Testis (tissue), 2 donors: ENCODE measurements at regions not wholly inside any gene's neighbourhood (a gene's known extent, or its start where the extent isn't known, plus 50 kb on each side); places are given as distances from the start of the nearest gene placed in this dataset.
A peak's percentile ranks its signal among the peaks of the same experiment; 100 is the strongest.

Experiments
- DNase-seq: peaks from one replicate; pipeline ENCODE4 v3.0.0-alpha.2; 2019
- H3K27ac ChIP-seq, 2 donors: fragments of 200-600 bp; sonication (generic); one replicate each; pipeline ENCODE4 v1.5.1; 2019
- H3K27me3 ChIP-seq: fragments of 200-600 bp; sonication (generic); one replicate; pipeline ENCODE4 v1.5.1; 2019
- H3K36me3 ChIP-seq: fragments of 200-600 bp; sonication (generic); one replicate; pipeline ENCODE4 v1.5.1; 2017; ENCODE audit warnings: low read depth; ENCODE audit errors: missing control alignments
- H3K4me1 ChIP-seq: fragments of 200-600 bp; sonication (generic); one replicate; pipeline ENCODE4 v1.5.1; 2019
- H3K4me3 ChIP-seq, 2 donors: fragments of 200-600 bp; sonication (generic); one replicate each; pipeline ENCODE4 v1.5.1; 2017 to 2019
- H3K9me3 ChIP-seq: fragments of 200-600 bp; sonication (generic); one replicate; pipeline ENCODE4 v1.5.1; 2017
- CTCF ChIP-seq, 3 experiments: fragments of 450-650 bp in 2 of 3; fragments of 200-600 bp in 1 of 3; sonication (generic) in 1 of 3; IDR thresholded peaks; one replicate each; pipeline ENCODE4 v1.5.1; 2016 to 2019; ENCODE audit warnings: antibody characterized with exemption in 3 of 3, mild to moderate bottlenecking in 2 of 3, moderate library complexity in 1 of 3
- POLR2A ChIP-seq: fragments of 450-650 bp; IDR thresholded peaks from one replicate; pipeline ENCODE4 v1.6.1; 2017; ENCODE audit warnings: antibody characterized with exemption, mild to moderate bottlenecking, moderate library complexity
- WGBS, 2 donors: methylation state at CpG; one replicate each; pipeline ENCODE4 v1.1.5; 2018; 5-methylcytosine and 5-hydroxymethylcytosine counted together
- intact Hi-C: fragments of 100-400 bp; cut with DNase I; formaldehyde crosslinking; loops from one replicate; pipeline ENCODE4 v1.15.1; 2023; ENCODE audit warnings: low total_unique reads

GRCh38 chr4:123583043-123583442, 186.4 kb downstream of the SPRY1 start:
- no peak overlapping the region for H3K27ac ChIP-seq
- 83 to 92% methylated on average over 2 of the region's 2 CpGs for WGBS, 2 donors
- DNase-seq, result no peak
- no peaks in the 10 kb centered on the region for H3K4me1 ChIP-seq
- intact Hi-C loops, result no loop called here
- no peak overlapping the region for H3K4me3 ChIP-seq
- no peak for TF ChIP-seq POLR2A
- TF ChIP-seq CTCF (IDR thresholded peaks at IDR 0.05), result no peak
- H3K9me3 ChIP-seq, result no peaks in the 10 kb centered on the region
- no peaks in the 10 kb centered on the region for H3K36me3 ChIP-seq
- no peaks in the 10 kb centered on the region for H3K27me3 ChIP-seq

GRCh38 chr4:123585111-123585510, 188.5 kb downstream of the SPRY1 start:
- Histone ChIP-seq H3K27me3 (no peaks in the 10 kb centered on the region), H3K36me3 (no peaks in the 10 kb centered on the region), H3K27ac (no peak overlapping the region), H3K4me3 (no peak overlapping the region), H3K4me1 (no peaks in the 10 kb centered on the region), H3K9me3 (no peaks in the 10 kb centered on the region)
- intact Hi-C loops, result no loop called here
- no peak for DNase-seq
- 90 to 97% methylated on average over 2 of the region's 2 CpGs for WGBS, 2 donors
- TF ChIP-seq CTCF (IDR thresholded peaks at IDR 0.05) (no peak), POLR2A (no peak)

GRCh38 chr4:123587983-123588494, 191.4 kb downstream of the SPRY1 start:
- WGBS, 2 donors, result 65 to 69% methylated on average over 8 of the region's 8 CpGs
- no peak overlapping the region for H3K4me3 ChIP-seq
- TF ChIP-seq CTCF (IDR thresholded peaks at IDR 0.05), result no peak
- no peak for TF ChIP-seq POLR2A
- no peak for DNase-seq
- H3K9me3 ChIP-seq, result no peaks in the 10 kb centered on the region
- H3K36me3 ChIP-seq, result no peaks in the 10 kb centered on the region
- no peaks in the 10 kb centered on the region for H3K4me1 ChIP-seq
- H3K27me3 ChIP-seq, result no peaks in the 10 kb centered on the region
- H3K27ac ChIP-seq, result peak overlapping the region in 1 of 2 donors; percentile 12
- intact Hi-C loops, result no loop called here

GRCh38 chr4:123588631-123589241, 192.1 kb downstream of the SPRY1 start:
- Histone ChIP-seq H3K4me1 (no peaks in the 10 kb centered on the region), H3K27ac (peak overlapping the region in 1 of 2 donors; percentile 3)
- intact Hi-C loops, result no loop called here

More at GRCh38 chr4:123588631-123589241, 192.1 kb downstream of the SPRY1 start:
- Histone ChIP-seq H3K9me3 (no peaks in the 10 kb centered on the region), H3K36me3 (no peaks in the 10 kb centered on the region), H3K4me3 (no peak overlapping the region), H3K27me3 (no peaks in the 10 kb centered on the region)
- TF ChIP-seq POLR2A, result no peak
- no peak for TF ChIP-seq CTCF (IDR thresholded peaks at IDR 0.05)
- WGBS, 2 donors, result 65 to 68% methylated on average over 8 of the region's 8 CpGs
- no peak for DNase-seq
